T-cell (primary cell): ENCODE measurements at regions not wholly inside any gene's neighbourhood (a gene's known extent, or its start where the extent isn't known, plus 50 kb on each side); places are given as distances from the start of the nearest gene placed in this dataset.
A peak's percentile ranks its signal among the peaks of the same experiment; 100 is the strongest.

ENCODE experiments used
- ATAC-seq, 4 experiments: fragments of 200-7000 bp in 3 of 4; fragments of 150-1000 bp in 1 of 4; cut with Tn5 transposase; replicated peaks in 1 of 4; 1 replicate in 3 of 4; 2 replicates in 1 of 4; pipeline ENCODE4 v1.10.0; 2021; ENCODE audit warnings: moderate library complexity in 3 of 4, mild to moderate bottlenecking in 2 of 4, moderate number of reproducible peaks in 1 of 4
- CTCF ChIA-PET, 2 donors: fragments of 300-600 bp; sonication (Branson Sonifier 250); formaldehyde crosslinking; loops; one replicate each; lab custom pipeline; 2022; ENCODE audit warnings: antibody characterized with exemption in 2 of 2; lab: Charles Lee
- POLR2A ChIA-PET, 2 donors: fragments of 300-600 bp; sonication (Branson Sonifier 250); formaldehyde crosslinking; loops; one replicate each; lab custom pipeline; 2022; ENCODE audit warnings: antibody characterized with exemption in 2 of 2; lab: Charles Lee
- DNase-seq, 35 experiments: peaks; one replicate each; pipeline versions ENCODE4 v3.0.0 to v3.0.0-alpha.2; 2013 to 2023
- H3K27ac ChIP-seq: one replicate; pipeline ENCODE4 v1.5.1; 2013; ENCODE audit warnings: low read length
- H3K27me3 ChIP-seq, 2 experiments: replicated peaks in 1 of 2; 1 replicate in 1 of 2; 2 replicates in 1 of 2; pipeline versions ENCODE4 v1.6.1 to v1.7.0; 2013; ENCODE audit warnings: low read length in 1 of 2, mixed read lengths in 1 of 2; ENCODE audit not compliant: control insufficient read depth in 2 of 2, insufficient read depth in 2 of 2; ENCODE audit errors: extremely low read depth in 1 of 2
- H3K36me3 ChIP-seq, 2 donors: 1 replicate in 1 of 2; 2 replicates in 1 of 2; pipeline versions ENCODE4 v1.6.1 to v1.7.0; 2013; ENCODE audit warnings: low read length in 1 of 2; ENCODE audit not compliant: control insufficient read depth in 2 of 2, insufficient read depth in 1 of 2; ENCODE audit errors: extremely low read depth in 1 of 2
- H3K4me1 ChIP-seq, 2 experiments: 1 replicate in 1 of 2; 2 replicates in 1 of 2; pipeline versions ENCODE4 v1.6.1 to v1.7.0; 2013; ENCODE audit warnings: low read length in 2 of 2, mixed read lengths in 1 of 2; ENCODE audit not compliant: insufficient read depth in 2 of 2, control insufficient read depth in 1 of 2; ENCODE audit errors: extremely low read depth in 1 of 2
- H3K4me3 ChIP-seq, 2 donors: 1 replicate in 1 of 2; 2 replicates in 1 of 2; pipeline versions ENCODE4 v1.5.1 to v1.7.0; 2013; ENCODE audit warnings: mild to moderate bottlenecking in 2 of 2, low read length in 1 of 2, moderate library complexity in 1 of 2; ENCODE audit not compliant: control insufficient read depth in 1 of 2; ENCODE audit errors: extremely low read depth in 1 of 2
- H3K9me3 ChIP-seq: 2 replicates; pipeline ENCODE4 v1.7.0; 2013
- H3K27ac Mint-ChIP-seq, 2 donors: one replicate each; pipeline ENCODE4 v1.8.0; 2020 to 2021; ENCODE audit warnings: mild to moderate bottlenecking in 2 of 2, mixed read lengths in 2 of 2
- H3K27me3 Mint-ChIP-seq, 2 donors: one replicate each; pipeline ENCODE4 v1.8.0; 2021 to 2022; ENCODE audit warnings: mixed read lengths in 2 of 2
- H3K36me3 Mint-ChIP-seq: one replicate; pipeline ENCODE4 v1.8.0; 2021; ENCODE audit warnings: mixed read lengths
- H3K4me1 Mint-ChIP-seq, 3 donors: one replicate each; pipeline ENCODE4 v1.8.0; 2020 to 2022; ENCODE audit warnings: mixed read lengths in 3 of 3, mild to moderate bottlenecking in 1 of 3
- H3K4me3 Mint-ChIP-seq, 3 donors: one replicate each; pipeline ENCODE4 v1.8.0; 2020 to 2022; ENCODE audit warnings: mild to moderate bottlenecking in 3 of 3, mixed read lengths in 3 of 3, moderate library complexity in 3 of 3
- H3K9me3 Mint-ChIP-seq, 3 donors: one replicate each; pipeline ENCODE4 v1.8.0; 2020 to 2022; ENCODE audit warnings: mixed read lengths in 3 of 3
- WGBS: methylation state at CpG from one replicate; pipeline ENCODE4 v1.1.5; 2013; ENCODE audit warnings: missing lambda C conversion rate; ENCODE audit not compliant: insufficient coverage; 5-methylcytosine and 5-hydroxymethylcytosine counted together

GRCh38 chr14:46147452-46147851 is 504.1 kb downstream of the RPL10L start:
- ChIA-PET CTCF (no interaction called here), POLR2A (no interaction called here)
- ATAC-seq (no peak), DNase-seq (no peak)
- peaks cover 22 to 28% (median 25%) of the 10 kb centered on the region in 3 donors for H3K9me3 Mint-ChIP-seq
- no peaks in the 10 kb centered on the region for H3K27me3 Mint-ChIP-seq
- Histone ChIP-seq H3K4me3 (no peak overlapping the region), H3K27ac (no peak overlapping the region), H3K9me3 (peaks cover 2% of the 10 kb centered on the region), H3K4me1 (no peaks in the 10 kb centered on the region), H3K27me3 (no peaks in the 10 kb centered on the region), H3K36me3 (no peaks in the 10 kb centered on the region)
- H3K4me3 Mint-ChIP-seq, result no peak overlapping the region
- no peak overlapping the region for H3K27ac Mint-ChIP-seq
- H3K36me3 Mint-ChIP-seq, result no peaks in the 10 kb centered on the region
- H3K4me1 Mint-ChIP-seq, result no peaks in the 10 kb centered on the region

GRCh38 chr14:46147024-46147423 is 504.6 kb downstream of the RPL10L start:
- no peak overlapping the region for H3K4me3 ChIP-seq
- no CpG with 5 or more reads among the region's 1 CpG for WGBS
- no peak overlapping the region for H3K27ac ChIP-seq
- Mint-ChIP-seq H3K27me3 (no peaks in the 10 kb centered on the region), H3K4me1 (no peaks in the 10 kb centered on the region), H3K4me3 (no peak overlapping the region), H3K36me3 (no peaks in the 10 kb centered on the region), H3K9me3 (peaks cover 23 to 30% (median 25%) of the 10 kb centered on the region in 3 donors), H3K27ac (no peak overlapping the region)
- no peak for ATAC-seq
- no peaks in the 10 kb centered on the region for H3K36me3 ChIP-seq
- H3K27me3 ChIP-seq, result no peaks in the 10 kb centered on the region
- CTCF ChIA-PET, result no interaction called here
- peaks cover 2% of the 10 kb centered on the region for H3K9me3 ChIP-seq
- no peaks in the 10 kb centered on the region for H3K4me1 ChIP-seq
- DNase-seq, result no peak
- POLR2A ChIA-PET, result interaction anchor here in 1 of 2 donors (0.8 kb wide), 1 partner anchor 58 kb away, joined by 3 read pairs; no protein-coding TSS in a partner anchor

- ATAC-seq (no peak), DNase-seq (no peak)
- H3K4me3 Mint-ChIP-seq, result no peak overlapping the region
- no peak overlapping the region for H3K27ac Mint-ChIP-seq
- Histone ChIP-seq H3K9me3 (no peaks in the 10 kb centered on the region), H3K4me3 (no peak overlapping the region), H3K36me3 (no peaks in the 10 kb centered on the region), H3K27ac (no peak overlapping the region), H3K27me3 (no peaks in the 10 kb centered on the region), H3K4me1 (no peaks in the 10 kb centered on the region)
- peaks cover 24 to 29% (median 24%) of the 10 kb centered on the region in 3 donors for H3K9me3 Mint-ChIP-seq
- no peaks in the 10 kb centered on the region for H3K27me3 Mint-ChIP-seq
- H3K36me3 Mint-ChIP-seq, result no peaks in the 10 kb centered on the region
- H3K4me1 Mint-ChIP-seq, result no peaks in the 10 kb centered on the region
- POLR2A ChIA-PET, result no interaction called here
- CTCF ChIA-PET, result no interaction called here
- WGBS, result 86% methylated on average over 1 of the region's 2 CpGs
These were observed 511.1 kb downstream of the RPL10L start for GRCh38 chr14:46140445-46140844.

- Histone ChIP-seq H3K36me3 (no peaks in the 10 kb centered on the region), H3K9me3 (no peaks in the 10 kb centered on the region), H3K27me3 (no peaks in the 10 kb centered on the region), H3K27ac (no peak overlapping the region), H3K4me1 (no peaks in the 10 kb centered on the region), H3K4me3 (no peak overlapping the region)
- CTCF ChIA-PET, result no interaction called here
- ATAC-seq (no peak), DNase-seq (no peak)
- POLR2A ChIA-PET, result no interaction called here
- Mint-ChIP-seq H3K9me3 (peaks cover 24 to 26% (median 25%) of the 10 kb centered on the region in 3 donors), H3K4me1 (no peaks in the 10 kb centered on the region), H3K4me3 (no peak overlapping the region), H3K27ac (no peak overlapping the region), H3K36me3 (no peaks in the 10 kb centered on the region), H3K27me3 (no peaks in the 10 kb centered on the region)
- WGBS, result 86% methylated on average over 1 of the region's 5 CpGs
These were observed 511.9 kb downstream of the RPL10L start for GRCh38 chr14:46139649-46140048.

- CTCF ChIA-PET, result no interaction called here
- peaks cover 25 to 32% (median 28%) of the 10 kb centered on the region in 3 donors for H3K9me3 Mint-ChIP-seq
- POLR2A ChIA-PET, result no interaction called here
- Histone ChIP-seq H3K27ac (no peak overlapping the region), H3K4me1 (no peaks in the 10 kb centered on the region), H3K36me3 (no peaks in the 10 kb centered on the region), H3K9me3 (no peaks in the 10 kb centered on the region), H3K4me3 (no peak overlapping the region), H3K27me3 (no peaks in the 10 kb centered on the region)
- no peaks in the 10 kb centered on the region for H3K27me3 Mint-ChIP-seq
- ATAC-seq (no peak), DNase-seq (no peak)
- no peak overlapping the region for H3K4me3 Mint-ChIP-seq
- H3K27ac Mint-ChIP-seq, result no peak overlapping the region
- H3K4me1 Mint-ChIP-seq, result no peaks in the 10 kb centered on the region
- H3K36me3 Mint-ChIP-seq, result no peaks in the 10 kb centered on the region
These were observed 513.8 kb downstream of the RPL10L start for GRCh38 chr14:46137786-46138185.

- no peaks in the 10 kb centered on the region for H3K36me3 Mint-ChIP-seq
- peaks cover 18 to 29% (median 28%) of the 10 kb centered on the region in 3 donors for H3K9me3 Mint-ChIP-seq
- H3K4me1 ChIP-seq, result no peaks in the 10 kb centered on the region
- H3K4me1 Mint-ChIP-seq, result no peaks in the 10 kb centered on the region
- ATAC-seq, result no peak
- no peak overlapping the region for H3K27ac Mint-ChIP-seq
- DNase-seq, result no peak
- ChIA-PET CTCF (no interaction called here), POLR2A (no interaction called here)
- no peak overlapping the region for H3K4me3 Mint-ChIP-seq
- 100% methylated on average over 1 of the region's 1 CpG for WGBS
- H3K27me3 ChIP-seq, result no peaks in the 10 kb centered on the region
- H3K27me3 Mint-ChIP-seq, result no peaks in the 10 kb centered on the region
- no peak overlapping the region for H3K4me3 ChIP-seq
- no peaks in the 10 kb centered on the region for H3K9me3 ChIP-seq
- no peak overlapping the region for H3K27ac ChIP-seq
- no peaks in the 10 kb centered on the region for H3K36me3 ChIP-seq
These were observed 515.1 kb downstream of the RPL10L start for GRCh38 chr14:46136456-46136855.

- no peaks in the 10 kb centered on the region for H3K9me3 ChIP-seq
- Mint-ChIP-seq H3K36me3 (no peaks in the 10 kb centered on the region), H3K27me3 (no peaks in the 10 kb centered on the region), H3K9me3 (peaks cover 14 to 29% (median 26%) of the 10 kb centered on the region in 3 donors), H3K4me1 (no peaks in the 10 kb centered on the region), H3K27ac (no peak overlapping the region), H3K4me3 (no peak overlapping the region)
- ChIA-PET POLR2A (no interaction called here), CTCF (no interaction called here)
- 92% methylated on average over 2 of the region's 2 CpGs for WGBS
- DNase-seq (no peak), ATAC-seq (no peak)
- no peak overlapping the region for H3K27ac ChIP-seq
- H3K4me3 ChIP-seq, result peak overlapping the region in 1 of 2 donors; percentile 10
- no peaks in the 10 kb centered on the region for H3K27me3 ChIP-seq
- H3K4me1 ChIP-seq, result no peaks in the 10 kb centered on the region
- no peaks in the 10 kb centered on the region for H3K36me3 ChIP-seq
These were observed 543.4 kb downstream of the RPL10L start for GRCh38 chr14:46108228-46108627.
